DMS153 treated with DMSO at 0.1 percent for 48 hours (cell line): ENCODE measurements at regions not wholly inside any gene's neighbourhood (a gene's known extent, or its start where the extent isn't known, plus 50 kb on each side); places are given as distances from the start of the nearest gene placed in this dataset.

Source experiments
- DNase-seq: peaks from one replicate; lab custom pipeline; 2025; ENCODE audit not compliant: unreplicated experiment; lab: John Stamatoyannopoulos, UW

GRCh38 chr20:50417484-50418235 lies 92.5 kb upstream of the PTPN1 start:
- no peak for DNase-seq

DNA sequence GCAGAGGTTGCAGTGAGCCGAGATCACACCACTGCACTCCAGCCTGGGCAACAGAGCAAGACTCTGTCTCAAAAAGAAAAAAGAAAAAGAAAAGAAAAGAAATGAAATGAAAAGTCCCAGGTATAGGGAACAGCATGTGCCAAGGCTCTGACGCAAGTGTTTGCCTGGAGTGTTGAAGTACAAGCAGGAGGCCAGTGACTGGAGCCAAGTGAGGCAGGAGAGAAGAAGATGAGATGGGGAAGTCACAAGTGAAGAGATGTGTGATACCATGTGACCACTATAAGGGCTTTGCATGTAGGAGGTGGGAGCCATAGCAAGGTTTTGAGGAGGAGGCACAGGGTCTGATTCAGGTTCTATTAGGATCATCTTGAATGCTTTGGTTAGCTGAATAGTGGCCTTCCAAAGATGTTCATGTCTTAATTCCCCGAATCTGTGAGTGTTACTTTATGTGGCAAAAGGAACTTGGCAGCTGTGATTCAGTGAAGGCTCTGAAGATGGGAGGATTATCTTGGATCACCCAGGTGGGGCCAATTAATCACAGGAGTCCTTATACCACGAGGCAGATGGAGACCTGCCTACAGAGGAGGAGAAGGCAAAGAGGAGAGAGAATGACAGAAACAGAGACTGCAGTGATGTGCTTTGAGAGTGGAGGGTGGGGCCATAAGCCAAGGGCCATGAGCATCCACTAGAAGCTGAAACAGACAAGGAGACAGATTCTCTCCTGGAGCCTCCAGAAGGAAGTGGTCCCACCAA lies 91.1 kb upstream of the PTPN1 start:
- DNase-seq, result no peak

DNA sequence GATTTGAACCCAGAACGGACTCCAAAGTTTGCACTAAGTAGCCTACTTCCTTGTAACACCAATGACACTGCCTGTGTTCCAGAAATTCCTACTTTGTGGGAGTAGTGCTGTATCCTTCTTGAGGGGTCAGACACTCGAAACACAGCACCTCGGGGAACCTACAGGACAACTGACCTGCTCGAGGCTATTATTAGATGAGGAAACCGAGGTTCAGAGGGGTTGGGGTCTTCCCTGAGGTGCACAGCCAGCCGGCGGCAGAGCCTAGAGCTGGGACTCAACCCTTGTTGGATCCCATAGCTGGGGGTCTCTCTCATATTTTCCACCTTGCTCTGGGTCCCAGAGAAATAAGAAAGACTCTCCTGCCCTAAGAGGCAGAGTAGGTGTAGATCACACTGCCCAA lies 89.8 kb upstream of the PTPN1 start:
- DNase-seq, result no peak

GRCh38 chr20:50421356-50422340 lies 88.5 kb upstream of the PTPN1 start:
- no peak for DNase-seq

GRCh38 chr20:50423758-50424157 lies 86.4 kb upstream of the PTPN1 start:
- DNase-seq, result no peak

GRCh38 chr20:50425076-50425475 lies 85.1 kb upstream of the PTPN1 start:
- DNase-seq, result no peak

DNA sequence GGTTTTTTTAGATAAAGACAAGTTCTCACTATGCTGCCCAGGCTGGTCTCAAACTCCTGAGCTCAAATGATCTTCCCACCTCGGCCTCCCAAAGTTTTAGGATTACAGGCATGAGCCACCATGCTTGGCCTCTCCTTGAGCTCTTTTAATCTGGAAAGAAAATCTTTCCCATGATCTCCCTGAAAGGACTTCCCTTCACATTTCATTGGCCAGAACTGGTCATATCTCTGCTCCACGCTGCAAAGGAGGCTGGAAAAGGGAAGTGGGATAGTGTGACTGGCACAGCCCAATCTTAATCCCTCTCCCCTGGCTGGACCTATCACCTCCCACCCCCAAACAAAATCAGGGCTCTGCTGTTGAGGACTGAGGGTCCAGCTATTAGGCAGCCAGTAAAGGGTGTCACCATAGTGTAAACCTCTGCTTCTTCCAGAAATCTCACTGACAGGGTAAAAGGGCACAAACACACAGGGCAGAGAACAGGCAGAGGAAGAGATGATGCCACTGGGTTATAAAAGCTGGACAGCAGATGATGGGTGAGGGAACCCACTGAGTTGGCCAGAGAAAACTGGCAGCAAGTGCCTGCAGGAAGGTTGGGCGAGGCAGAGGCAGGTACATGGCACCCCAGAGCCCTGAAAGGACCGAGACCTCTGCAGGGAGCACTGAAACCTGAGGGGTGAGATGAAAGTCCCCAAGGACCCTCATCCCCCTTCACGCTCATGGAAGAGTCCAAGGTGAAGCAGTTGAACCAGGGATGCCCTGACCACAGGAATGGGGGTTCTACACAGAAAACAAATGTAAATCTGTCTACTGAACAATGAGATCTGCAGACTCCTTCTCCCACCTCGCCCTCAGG lies 83.1 kb upstream of the PTPN1 start:
- DNase-seq, result no peak

DNA sequence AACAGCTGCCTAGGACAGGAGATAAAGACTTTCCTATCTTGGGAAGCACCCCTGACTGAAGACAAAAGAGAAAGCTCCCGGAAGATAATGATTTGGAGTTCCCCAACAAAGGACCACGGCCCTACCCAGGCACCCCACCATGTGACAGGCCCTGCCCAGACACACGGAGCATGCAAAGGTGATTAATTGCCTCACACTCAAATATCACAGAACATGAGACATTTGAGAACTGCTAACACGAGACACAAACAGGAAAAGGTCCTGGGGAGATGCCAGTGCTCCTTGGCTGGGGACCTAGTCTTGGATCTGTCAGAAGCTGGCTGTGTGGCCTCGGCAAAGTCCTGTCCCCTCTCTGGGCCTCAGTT lies 82.5 kb upstream of the PTPN1 start:
- DNase-seq, result no peak

DNA sequence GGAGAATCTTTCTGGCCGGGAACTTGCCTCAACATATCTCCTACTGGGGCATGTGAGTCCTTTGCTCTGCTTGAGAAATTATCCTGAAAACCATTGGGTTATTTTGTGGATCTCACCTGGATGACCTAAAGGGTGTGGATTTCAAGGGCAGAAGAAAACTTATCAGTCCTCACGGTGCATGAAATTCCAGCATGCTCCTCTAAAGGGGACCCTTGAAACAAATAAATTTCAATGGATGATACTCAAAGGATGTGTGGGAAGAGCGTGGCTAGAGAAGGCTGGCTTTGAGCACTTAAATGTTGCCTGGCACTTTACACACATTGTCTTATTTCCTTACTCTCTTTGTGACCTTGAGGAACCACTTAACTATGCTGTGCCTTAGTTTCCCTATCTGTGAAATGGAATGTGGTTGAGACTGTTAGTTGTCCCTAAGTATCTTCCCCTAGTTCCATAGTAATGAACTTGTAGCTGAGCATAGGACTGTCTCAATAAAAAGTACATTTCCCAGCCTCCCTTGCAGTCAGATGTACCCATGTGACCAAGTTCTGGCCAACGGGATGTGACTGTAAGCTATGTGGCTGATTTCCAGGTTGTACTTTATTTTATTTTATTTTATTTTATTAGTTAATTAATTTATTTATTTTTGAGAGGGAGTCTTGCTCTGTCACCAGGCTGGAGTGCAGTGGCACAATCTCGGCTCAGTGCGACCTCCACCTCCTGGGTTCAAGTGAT lies 81.9 kb upstream of the PTPN1 start:
- DNase-seq, result no peak

DNA sequence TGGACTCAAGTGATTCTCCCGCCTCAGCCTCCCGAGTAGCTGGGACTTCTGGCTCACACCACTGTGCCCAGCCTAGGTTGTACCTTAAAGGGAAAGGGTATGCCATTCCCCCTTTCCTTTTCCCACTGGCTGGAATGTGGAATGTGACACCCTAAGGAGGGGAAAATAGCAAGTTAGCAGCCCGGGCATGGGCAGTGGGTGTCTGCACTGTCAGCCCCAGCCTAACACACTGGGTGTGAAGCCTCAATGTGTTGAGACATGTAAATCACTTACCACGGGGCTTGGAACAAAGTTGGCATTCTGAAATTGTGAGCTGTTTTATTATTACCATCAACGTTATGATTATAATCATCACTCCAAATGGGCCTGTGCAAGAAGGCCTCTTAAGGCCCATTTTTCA lies 80.8 kb upstream of the PTPN1 start:
- DNase-seq, result no peak

DNA sequence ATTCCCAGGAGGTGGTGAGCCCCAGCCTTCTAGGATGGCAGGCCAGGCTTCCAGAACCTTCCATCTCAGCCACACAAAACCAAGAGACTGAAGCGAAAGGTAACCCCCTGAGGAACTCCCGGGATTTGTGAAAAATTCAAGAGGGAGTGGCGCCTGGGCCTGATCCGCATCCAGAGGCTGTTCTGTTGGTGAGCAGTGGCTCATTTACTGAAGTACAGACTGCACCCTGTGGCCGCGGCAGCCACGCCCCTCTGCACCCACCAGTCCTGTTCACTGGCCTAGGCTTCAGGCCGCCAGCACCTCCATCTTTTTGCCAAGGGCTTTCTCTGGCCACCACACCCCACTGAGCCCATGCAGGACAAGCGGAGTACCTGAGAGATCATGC lies 79.1 kb upstream of the PTPN1 start:
- no peak for DNase-seq

GRCh38 chr20:50433001-50433761 lies 77.0 kb upstream of the PTPN1 start:
- DNase-seq, result no peak

DNA sequence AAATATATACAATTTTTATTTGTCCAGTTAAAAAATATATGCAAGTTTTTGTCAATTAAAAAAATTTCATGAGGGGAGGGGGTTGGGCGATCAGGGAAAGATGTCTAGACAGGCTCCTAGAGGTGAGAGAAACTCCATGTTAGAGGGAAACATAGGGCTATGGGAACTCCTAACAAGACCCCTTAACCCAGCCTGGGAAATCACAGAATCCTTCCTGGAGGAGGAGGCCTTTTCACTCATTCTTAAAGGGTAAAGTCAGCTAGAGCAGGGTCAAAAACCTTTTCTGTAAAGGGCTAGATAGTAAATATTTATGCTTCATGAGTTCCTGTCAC lies 75.9 kb upstream of the PTPN1 start:
- DNase-seq, result no peak

- no peak for DNase-seq
Observed at GRCh38 chr20:50434653-50435396, 75.4 kb upstream of the PTPN1 start.

- no peak for DNase-seq
Observed at GRCh38 chr20:50435397-50436051, 74.7 kb upstream of the PTPN1 start.

DNA sequence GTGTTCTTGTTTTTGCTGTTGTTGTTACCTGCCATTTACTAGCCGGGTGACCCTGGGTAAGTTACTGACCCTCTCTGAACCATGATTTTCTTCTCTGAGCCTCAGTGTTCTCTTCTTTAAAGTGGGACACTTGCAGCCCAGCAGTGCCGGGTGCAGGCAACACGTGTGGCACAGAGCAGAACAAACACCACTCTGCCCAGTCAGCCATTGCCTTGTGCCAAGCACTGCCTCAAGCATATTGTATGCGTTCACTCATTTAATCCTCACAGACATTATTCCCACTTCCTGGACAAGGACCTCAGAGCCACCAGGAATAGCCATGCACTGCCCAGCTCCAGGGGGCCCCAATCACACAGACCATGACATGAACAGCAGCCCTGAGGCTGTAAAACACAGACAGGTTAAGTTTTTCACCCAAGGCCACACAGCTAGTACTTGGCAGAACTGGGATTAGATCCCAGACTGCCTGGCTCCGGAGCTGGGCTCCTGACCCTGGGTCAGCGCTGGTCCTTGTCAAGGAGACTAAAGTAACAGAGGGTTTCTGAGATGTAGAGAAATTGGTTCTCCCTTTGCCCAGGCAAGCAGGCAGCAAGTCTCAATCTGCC lies 74.0 kb upstream of the PTPN1 start:
- DNase-seq, result no peak

DNA sequence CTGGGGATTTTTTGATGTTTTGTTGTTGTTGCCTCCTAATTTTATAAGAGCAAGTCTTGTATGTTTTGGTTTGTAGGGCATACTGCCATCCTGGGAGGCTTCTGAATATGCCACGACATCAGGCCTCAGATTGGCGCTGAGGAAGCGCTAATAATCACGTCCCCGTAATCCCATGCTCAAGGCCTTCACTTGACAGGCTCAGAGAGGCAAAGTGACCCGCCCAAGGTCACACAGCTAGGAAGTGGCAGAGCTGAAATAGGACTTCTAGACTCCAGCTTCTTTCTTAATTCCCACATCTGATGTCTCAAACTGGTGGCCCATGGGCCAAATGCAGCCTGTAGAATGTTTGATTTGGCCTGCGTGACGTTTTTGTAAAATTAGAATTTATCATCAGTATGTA lies 73.5 kb upstream of the PTPN1 start:
- no peak for DNase-seq

DNA sequence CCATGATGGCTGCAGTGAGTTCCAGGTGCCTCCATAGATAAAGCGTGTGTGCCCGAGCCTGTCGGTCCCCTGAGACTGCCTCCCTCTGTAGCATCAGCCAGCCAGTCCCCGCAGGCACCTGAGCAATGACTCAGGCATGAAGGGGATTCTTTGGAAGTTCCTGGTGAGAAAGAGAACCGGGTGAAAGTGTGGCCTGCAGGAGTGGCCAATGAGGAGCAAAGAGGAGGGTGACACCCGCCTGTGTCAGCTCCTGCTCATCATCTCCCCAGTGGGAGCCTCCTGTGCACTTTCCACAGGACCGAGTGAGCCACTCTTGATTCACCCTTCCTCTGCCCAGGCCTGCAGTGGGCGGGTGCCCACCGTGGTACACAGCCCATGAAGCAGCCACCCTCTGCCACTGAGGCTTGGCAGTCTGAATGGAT lies 71.2 kb upstream of the PTPN1 start:
- DNase-seq, result no peak
